ENCODE measurements at regions not wholly inside any gene's neighbourhood (a gene's known extent, or its start where the extent isn't known, plus 50 kb on each side); places are given as distances from the start of the nearest gene placed in this dataset.
"Not testable (repeated sequence)": the region's sequence is repeated elsewhere in the genome, so short reads cannot be mapped to it uniquely, and the experiment has no call there.

DNA sequence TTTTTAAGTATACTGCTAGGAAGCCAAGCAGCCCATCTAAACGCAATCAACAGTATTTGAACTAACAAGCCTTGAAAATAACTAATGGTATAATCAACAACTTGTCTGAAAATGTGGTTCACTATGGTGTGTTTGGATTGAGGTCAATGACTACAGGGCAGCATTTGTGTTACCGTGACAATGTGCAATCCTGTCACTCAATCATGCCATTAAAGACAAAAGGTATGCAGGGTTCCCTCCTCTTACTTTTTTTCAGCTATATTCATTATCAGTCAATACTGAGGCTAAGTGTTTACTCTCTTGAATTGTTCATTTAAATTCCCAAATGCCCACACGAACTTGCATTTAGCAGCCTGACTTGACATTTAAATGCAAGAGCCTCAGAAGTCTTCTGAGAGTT lies 1099.3 kb upstream of the EPHA6 start:
- H3K27me3 ChIP-seq (ENCODE audit: control insufficient read depth in 2 of 2, insufficient read depth in 2 of 2, low read length in 2 of 2) = no peaks in the 10 kb centered on the region
- H3K9ac ChIP-seq (ENCODE audit: low read depth in 1 of 2, low read length in 2 of 2) = no peak overlapping the region
- no peak overlapping the region for H3K4me3 ChIP-seq (ENCODE audit: low read length in 2 of 2)
- no peaks in the 10 kb centered on the region for H3K9me3 ChIP-seq (ENCODE audit: control insufficient read depth in 2 of 2, low read length in 2 of 2)
- H3K4me1 ChIP-seq (ENCODE audit: control insufficient read depth in 2 of 2, insufficient read depth in 2 of 2, low read length in 2 of 2) = no peaks in the 10 kb centered on the region
- H3K27ac ChIP-seq (ENCODE audit: low read depth in 2 of 2, low read length in 2 of 2) = no peak overlapping the region
- no peaks in the 10 kb centered on the region for H3K36me3 ChIP-seq (ENCODE audit: control insufficient read depth in 2 of 2, insufficient read depth in 2 of 2, low read length in 2 of 2)

GRCh38 chr3:95717048-95717447 lies 1097.3 kb upstream of the EPHA6 start:
- Histone ChIP-seq H3K36me3 (ENCODE audit: control insufficient read depth in 2 of 2, insufficient read depth in 2 of 2, low read length in 2 of 2) (no peaks in the 10 kb centered on the region), H3K9me3 (ENCODE audit: control insufficient read depth in 2 of 2, low read length in 2 of 2) (no peaks in the 10 kb centered on the region), H3K27ac (ENCODE audit: low read depth in 2 of 2, low read length in 2 of 2) (no peak overlapping the region), H3K27me3 (ENCODE audit: control insufficient read depth in 2 of 2, insufficient read depth in 2 of 2, low read length in 2 of 2) (no peaks in the 10 kb centered on the region), H3K4me1 (ENCODE audit: control insufficient read depth in 2 of 2, insufficient read depth in 2 of 2, low read length in 2 of 2) (no peaks in the 10 kb centered on the region), H3K4me3 (ENCODE audit: low read length in 2 of 2) (no peak overlapping the region), H3K9ac (ENCODE audit: low read depth in 1 of 2, low read length in 2 of 2) (no peak overlapping the region)

GRCh38 chr3:95718168-95718567 lies 1096.2 kb upstream of the EPHA6 start:
- Histone ChIP-seq H3K9ac (ENCODE audit: low read depth in 1 of 2, low read length in 2 of 2) (no peak overlapping the region), H3K36me3 (ENCODE audit: control insufficient read depth in 2 of 2, insufficient read depth in 2 of 2, low read length in 2 of 2) (no peaks in the 10 kb centered on the region), H3K4me1 (ENCODE audit: control insufficient read depth in 2 of 2, insufficient read depth in 2 of 2, low read length in 2 of 2) (no peaks in the 10 kb centered on the region), H3K4me3 (ENCODE audit: low read length in 2 of 2) (no peak overlapping the region), H3K27ac (ENCODE audit: low read depth in 2 of 2, low read length in 2 of 2) (no peak overlapping the region), H3K27me3 (ENCODE audit: control insufficient read depth in 2 of 2, insufficient read depth in 2 of 2, low read length in 2 of 2) (no peaks in the 10 kb centered on the region), H3K9me3 (ENCODE audit: control insufficient read depth in 2 of 2, low read length in 2 of 2) (no peaks in the 10 kb centered on the region)

GRCh38 chr3:95719481-95719880 lies 1094.9 kb upstream of the EPHA6 start:
- H3K4me1 ChIP-seq (ENCODE audit: control insufficient read depth in 2 of 2, insufficient read depth in 2 of 2, low read length in 2 of 2) = no peaks in the 10 kb centered on the region
- H3K27ac ChIP-seq (ENCODE audit: low read depth in 2 of 2, low read length in 2 of 2) = no peak overlapping the region
- no peak overlapping the region for H3K4me3 ChIP-seq (ENCODE audit: low read length in 2 of 2)
- H3K9ac ChIP-seq (ENCODE audit: low read depth in 1 of 2, low read length in 2 of 2) = no peak overlapping the region
- no peaks in the 10 kb centered on the region for H3K36me3 ChIP-seq (ENCODE audit: control insufficient read depth in 2 of 2, insufficient read depth in 2 of 2, low read length in 2 of 2)
- H3K27me3 ChIP-seq (ENCODE audit: control insufficient read depth in 2 of 2, insufficient read depth in 2 of 2, low read length in 2 of 2) = no peaks in the 10 kb centered on the region
- no peaks in the 10 kb centered on the region for H3K9me3 ChIP-seq (ENCODE audit: control insufficient read depth in 2 of 2, low read length in 2 of 2)

DNA sequence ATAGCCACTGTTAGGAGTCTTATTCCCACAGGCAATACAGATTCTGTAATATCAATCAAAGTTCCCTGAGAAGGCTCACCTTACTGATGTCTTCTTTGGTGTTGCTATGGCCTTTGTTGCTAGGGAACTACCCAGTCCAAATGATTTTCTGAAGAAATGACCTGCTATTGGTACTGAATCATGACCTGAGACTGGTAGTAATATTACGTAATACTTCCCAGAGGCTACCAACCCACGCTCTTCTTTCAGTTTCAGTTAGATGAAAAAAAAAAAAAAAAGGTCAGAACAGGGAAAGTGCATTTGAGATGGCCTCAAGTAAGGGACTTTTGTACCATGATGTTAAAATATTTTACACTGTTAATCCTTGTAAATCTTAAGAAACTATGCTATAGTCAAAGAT lies 1092.5 kb upstream of the EPHA6 start:
- no peaks in the 10 kb centered on the region for H3K36me3 ChIP-seq (ENCODE audit: control insufficient read depth in 2 of 2, insufficient read depth in 2 of 2, low read length in 2 of 2)
- no peak overlapping the region for H3K27ac ChIP-seq (ENCODE audit: low read depth in 2 of 2, low read length in 2 of 2)
- no peak overlapping the region for H3K4me3 ChIP-seq (ENCODE audit: low read length in 2 of 2)
- no peaks in the 10 kb centered on the region for H3K9me3 ChIP-seq (ENCODE audit: control insufficient read depth in 2 of 2, low read length in 2 of 2)
- H3K9ac ChIP-seq (ENCODE audit: low read depth in 1 of 2, low read length in 2 of 2) = no peak overlapping the region
- H3K27me3 ChIP-seq (ENCODE audit: control insufficient read depth in 2 of 2, insufficient read depth in 2 of 2, low read length in 2 of 2) = no peaks in the 10 kb centered on the region
- H3K4me1 ChIP-seq (ENCODE audit: control insufficient read depth in 2 of 2, insufficient read depth in 2 of 2, low read length in 2 of 2) = no peaks in the 10 kb centered on the region

GRCh38 chr3:95725770-95726169 lies 1088.6 kb upstream of the EPHA6 start:
- H3K27ac ChIP-seq (ENCODE audit: low read depth in 2 of 2, low read length in 2 of 2) = no peak overlapping the region
- H3K27me3 ChIP-seq (ENCODE audit: control insufficient read depth in 2 of 2, insufficient read depth in 2 of 2, low read length in 2 of 2) = no peaks in the 10 kb centered on the region
- no peaks in the 10 kb centered on the region for H3K9me3 ChIP-seq (ENCODE audit: control insufficient read depth in 2 of 2, low read length in 2 of 2)
- no peaks in the 10 kb centered on the region for H3K36me3 ChIP-seq (ENCODE audit: control insufficient read depth in 2 of 2, insufficient read depth in 2 of 2, low read length in 2 of 2)
- no peak overlapping the region for H3K9ac ChIP-seq (ENCODE audit: low read depth in 1 of 2, low read length in 2 of 2)
- no peaks in the 10 kb centered on the region for H3K4me1 ChIP-seq (ENCODE audit: control insufficient read depth in 2 of 2, insufficient read depth in 2 of 2, low read length in 2 of 2)
- no peak overlapping the region for H3K4me3 ChIP-seq (ENCODE audit: low read length in 2 of 2)

GRCh38 chr3:95731753-95732152 lies 1082.6 kb upstream of the EPHA6 start:
- Histone ChIP-seq H3K9ac (ENCODE audit: low read depth in 1 of 2, low read length in 2 of 2) (no peak overlapping the region), H3K4me3 (ENCODE audit: low read length in 2 of 2) (no peak overlapping the region), H3K27me3 (ENCODE audit: control insufficient read depth in 2 of 2, insufficient read depth in 2 of 2, low read length in 2 of 2) (no peaks in the 10 kb centered on the region), H3K27ac (ENCODE audit: low read depth in 2 of 2, low read length in 2 of 2) (no peak overlapping the region), H3K36me3 (ENCODE audit: control insufficient read depth in 2 of 2, insufficient read depth in 2 of 2, low read length in 2 of 2) (no peaks in the 10 kb centered on the region), H3K9me3 (ENCODE audit: control insufficient read depth in 2 of 2, low read length in 2 of 2) (no peaks in the 10 kb centered on the region), H3K4me1 (ENCODE audit: control insufficient read depth in 2 of 2, insufficient read depth in 2 of 2, low read length in 2 of 2) (no peaks in the 10 kb centered on the region)

GRCh38 chr3:95733336-95733735 lies 1081.1 kb upstream of the EPHA6 start:
- H3K9me3 ChIP-seq (ENCODE audit: control insufficient read depth in 2 of 2, low read length in 2 of 2) = no peaks in the 10 kb centered on the region
- no peaks in the 10 kb centered on the region for H3K36me3 ChIP-seq (ENCODE audit: control insufficient read depth in 2 of 2, insufficient read depth in 2 of 2, low read length in 2 of 2)
- no peak overlapping the region for H3K4me3 ChIP-seq (ENCODE audit: low read length in 2 of 2)
- H3K27ac ChIP-seq (ENCODE audit: low read depth in 2 of 2, low read length in 2 of 2) = no peak overlapping the region
- H3K27me3 ChIP-seq (ENCODE audit: control insufficient read depth in 2 of 2, insufficient read depth in 2 of 2, low read length in 2 of 2) = no peaks in the 10 kb centered on the region
- H3K4me1 ChIP-seq (ENCODE audit: control insufficient read depth in 2 of 2, insufficient read depth in 2 of 2, low read length in 2 of 2) = no peaks in the 10 kb centered on the region
- H3K9ac ChIP-seq (ENCODE audit: low read depth in 1 of 2, low read length in 2 of 2) = no peak overlapping the region

- H3K4me3 ChIP-seq (ENCODE audit: low read length in 2 of 2) = no peak overlapping the region
- H3K36me3 ChIP-seq (ENCODE audit: control insufficient read depth in 2 of 2, insufficient read depth in 2 of 2, low read length in 2 of 2) = no peaks in the 10 kb centered on the region
- no peaks in the 10 kb centered on the region for H3K27me3 ChIP-seq (ENCODE audit: control insufficient read depth in 2 of 2, insufficient read depth in 2 of 2, low read length in 2 of 2)
- H3K4me1 ChIP-seq (ENCODE audit: control insufficient read depth in 2 of 2, insufficient read depth in 2 of 2, low read length in 2 of 2) = no peaks in the 10 kb centered on the region
- H3K9ac ChIP-seq (ENCODE audit: low read depth in 1 of 2, low read length in 2 of 2) = no peak overlapping the region
- no peaks in the 10 kb centered on the region for H3K9me3 ChIP-seq (ENCODE audit: control insufficient read depth in 2 of 2, low read length in 2 of 2)
- no peak overlapping the region for H3K27ac ChIP-seq (ENCODE audit: low read depth in 2 of 2, low read length in 2 of 2)
These were observed 1076.3 kb upstream of the EPHA6 start for GRCh38 chr3:95738045-95738444.

- H3K27ac ChIP-seq (ENCODE audit: low read depth in 2 of 2, low read length in 2 of 2); H3K4me1 ChIP-seq (ENCODE audit: control insufficient read depth in 2 of 2, insufficient read depth in 2 of 2, low read length in 2 of 2); H3K36me3 ChIP-seq (ENCODE audit: control insufficient read depth in 2 of 2, insufficient read depth in 2 of 2, low read length in 2 of 2); H3K9me3 ChIP-seq (ENCODE audit: control insufficient read depth in 2 of 2, low read length in 2 of 2); H3K9ac ChIP-seq (ENCODE audit: low read depth in 1 of 2, low read length in 2 of 2); H3K27me3 ChIP-seq (ENCODE audit: control insufficient read depth in 2 of 2, insufficient read depth in 2 of 2, low read length in 2 of 2); H3K4me3 ChIP-seq (ENCODE audit: low read length in 2 of 2): not testable (repeated sequence)
These were observed 1069.5 kb upstream of the EPHA6 start for GRCh38 chr3:95744896-95745295.

DNA sequence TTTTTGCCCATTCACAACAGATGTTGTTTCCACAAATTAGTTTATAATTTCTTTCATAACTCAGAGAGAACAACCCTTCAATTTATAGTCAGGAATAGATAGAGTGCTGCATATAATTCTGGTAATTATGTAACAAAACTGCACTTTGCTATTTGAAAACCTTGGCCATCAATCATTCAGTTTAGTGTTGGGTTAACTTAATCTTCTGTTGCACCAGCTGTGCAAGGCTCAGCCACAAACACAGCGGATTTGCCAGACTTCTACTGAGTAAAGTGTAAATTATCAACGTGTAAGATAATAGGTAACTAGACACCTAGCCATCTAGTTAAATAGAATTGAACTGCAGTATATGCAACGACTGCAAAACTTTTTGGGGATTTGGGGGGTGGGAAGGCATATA lies 1064.3 kb upstream of the EPHA6 start:
- no peak overlapping the region for H3K4me3 ChIP-seq (ENCODE audit: low read length in 2 of 2)
- H3K27ac ChIP-seq (ENCODE audit: low read depth in 2 of 2, low read length in 2 of 2) = no peak overlapping the region
- peaks cover 0 to 1% of the 10 kb centered on the region in 2 donors for H3K9me3 ChIP-seq (ENCODE audit: control insufficient read depth in 2 of 2, low read length in 2 of 2)
- H3K9ac ChIP-seq (ENCODE audit: low read depth in 1 of 2, low read length in 2 of 2) = no peak overlapping the region
- H3K27me3 ChIP-seq (ENCODE audit: control insufficient read depth in 2 of 2, insufficient read depth in 2 of 2, low read length in 2 of 2) = no peaks in the 10 kb centered on the region
- no peaks in the 10 kb centered on the region for H3K4me1 ChIP-seq (ENCODE audit: control insufficient read depth in 2 of 2, insufficient read depth in 2 of 2, low read length in 2 of 2)
- no peaks in the 10 kb centered on the region for H3K36me3 ChIP-seq (ENCODE audit: control insufficient read depth in 2 of 2, insufficient read depth in 2 of 2, low read length in 2 of 2)
